ENCODE measurements at regions not wholly inside any gene's neighbourhood (a gene's known extent, or its start where the extent isn't known, plus 50 kb on each side); places are given as distances from the start of the nearest gene placed in this dataset.
A peak's percentile ranks its signal among the peaks of the same experiment; 100 is the strongest.

- H3K27ac ChIP-seq: peak overlapping the region; percentile 72 to 84 (median 76)
- WGBS, 2 donors: 58 to 59% methylated on average over 1 of the region's 1 CpG
- H3K27me3 ChIP-seq: no peaks in the 10 kb centered on the region
Measured at GRCh38 chr4:174135530-174135929, 147.9 kb downstream of the FBXO8 start.

GRCh38 chr4:174134361-174134760 is 149.1 kb downstream of the FBXO8 start:
- peak overlapping the region; percentile 7 to 37 (median 20) for H3K4me3 ChIP-seq
- 91 to 93% methylated on average over 2 of the region's 2 CpGs for WGBS, 2 donors

More at GRCh38 chr4:174135530-174135929, 147.9 kb downstream of the FBXO8 start:
- intact Hi-C loops (cut with DNase I): no loop called here
- Histone ChIP-seq H3K4me1 (peaks cover 0 to 57% (median 25%) of the 10 kb centered on the region in 4 donors), H3K36me3 (no peaks in the 10 kb centered on the region), H3K9me3 (no peaks in the 10 kb centered on the region), H3K4me3 (peak overlapping the region; percentile 7 to 38 (median 28))
- DNase-seq: no peak
- TF ChIP-seq, protein P1, sequence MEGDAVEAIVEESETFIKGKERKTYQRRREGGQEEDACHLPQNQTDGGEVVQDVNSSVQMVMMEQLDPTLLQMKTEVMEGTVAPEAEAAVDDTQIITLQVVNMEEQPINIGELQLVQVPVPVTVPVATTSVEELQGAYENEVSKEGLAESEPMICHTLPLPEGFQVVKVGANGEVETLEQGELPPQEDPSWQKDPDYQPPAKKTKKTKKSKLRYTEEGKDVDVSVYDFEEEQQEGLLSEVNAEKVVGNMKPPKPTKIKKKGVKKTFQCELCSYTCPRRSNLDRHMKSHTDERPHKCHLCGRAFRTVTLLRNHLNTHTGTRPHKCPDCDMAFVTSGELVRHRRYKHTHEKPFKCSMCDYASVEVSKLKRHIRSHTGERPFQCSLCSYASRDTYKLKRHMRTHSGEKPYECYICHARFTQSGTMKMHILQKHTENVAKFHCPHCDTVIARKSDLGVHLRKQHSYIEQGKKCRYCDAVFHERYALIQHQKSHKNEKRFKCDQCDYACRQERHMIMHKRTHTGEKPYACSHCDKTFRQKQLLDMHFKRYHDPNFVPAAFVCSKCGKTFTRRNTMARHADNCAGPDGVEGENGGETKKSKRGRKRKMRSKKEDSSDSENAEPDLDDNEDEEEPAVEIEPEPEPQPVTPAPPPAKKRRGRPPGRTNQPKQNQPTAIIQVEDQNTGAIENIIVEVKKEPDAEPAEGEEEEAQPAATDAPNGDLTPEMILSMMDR (IDR thresholded peaks at IDR 0.05): no peak
- TF ChIP-seq EP300 (IDR thresholded peaks at IDR 0.05) (no peak), POLR2AphosphoS5 (IDR thresholded peaks at IDR 0.05) (no peak), POLR2A (IDR thresholded peaks at IDR 0.05) (no peak)

GRCh38 chr4:174133551-174133950 is 149.9 kb downstream of the FBXO8 start:
- Histone ChIP-seq H3K36me3 (no peaks in the 10 kb centered on the region), H3K4me1 (peaks cover 0 to 53% (median 25%) of the 10 kb centered on the region in 4 donors), H3K4me3 (no peak overlapping the region), H3K27me3 (no peaks in the 10 kb centered on the region), H3K27ac (peak overlapping the region in 3 of 4 donors; percentile 75 to 84 (median 77)), H3K9me3 (no peaks in the 10 kb centered on the region)
- TF ChIP-seq POLR2A (IDR thresholded peaks at IDR 0.05) (no peak), POLR2AphosphoS5 (IDR thresholded peaks at IDR 0.05) (no peak), EP300 (IDR thresholded peaks at IDR 0.05) (no peak)
- TF ChIP-seq, protein P1 (IDR thresholded peaks at IDR 0.05): no peak
- intact Hi-C loops (cut with DNase I): no loop called here
- DNase-seq: no peak
- WGBS, 2 donors: 6 to 38% methylated on average over 1 of the region's 1 CpG

More at GRCh38 chr4:174134361-174134760, 149.1 kb downstream of the FBXO8 start:
- no peaks in the 10 kb centered on the region for H3K27me3 ChIP-seq
- no peak for DNase-seq
- intact Hi-C loops (cut with DNase I): no loop called here
- TF ChIP-seq EP300 (IDR thresholded peaks at IDR 0.05) (no peak), POLR2A (IDR thresholded peaks at IDR 0.05) (no peak), POLR2AphosphoS5 (IDR thresholded peaks at IDR 0.05) (no peak)
- TF ChIP-seq, protein P1 (IDR thresholded peaks at IDR 0.05): no peak
- H3K27ac ChIP-seq: peak overlapping the region; percentile 33 to 84 (median 76)
- H3K9me3 ChIP-seq: no peaks in the 10 kb centered on the region
- H3K36me3 ChIP-seq: no peaks in the 10 kb centered on the region
- H3K4me1 ChIP-seq: peaks cover 0 to 56% (median 25%) of the 10 kb centered on the region in 4 donors

DNA sequence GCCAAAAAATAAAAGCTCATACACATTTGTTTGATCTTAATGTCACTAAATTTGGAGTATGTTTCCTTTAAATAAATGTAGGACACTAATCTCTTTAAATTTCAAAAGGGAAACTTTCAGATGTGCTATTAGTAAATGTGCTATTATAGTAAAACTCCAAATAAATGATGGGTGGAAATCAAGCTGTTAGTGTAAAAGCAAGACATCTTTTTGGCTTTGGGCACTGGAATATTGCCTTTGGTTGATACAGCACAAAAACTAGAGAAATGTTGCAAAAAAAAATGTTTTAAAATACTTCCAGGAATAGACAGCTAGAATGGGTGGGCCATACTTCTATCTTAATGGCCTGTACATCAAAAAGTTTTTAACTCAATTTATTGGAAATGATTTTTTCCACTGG is 151.6 kb downstream of the FBXO8 start:
- DNase-seq: no peak
- no peaks in the 10 kb centered on the region for H3K9me3 ChIP-seq
- H3K4me1 ChIP-seq: peaks cover 0 to 37% (median 25%) of the 10 kb centered on the region in 4 donors
- intact Hi-C loops (cut with DNase I): no loop called here
- H3K36me3 ChIP-seq: no peaks in the 10 kb centered on the region
- H3K27me3 ChIP-seq: no peaks in the 10 kb centered on the region
- H3K4me3 ChIP-seq: no peak overlapping the region
- H3K27ac ChIP-seq: no peak overlapping the region
- TF ChIP-seq EP300 (IDR thresholded peaks at IDR 0.05) (no peak), POLR2AphosphoS5 (IDR thresholded peaks at IDR 0.05) (no peak), POLR2A (IDR thresholded peaks at IDR 0.05) (no peak)
- TF ChIP-seq, protein P1 (IDR thresholded peaks at IDR 0.05): no peak

- H3K4me1 ChIP-seq: peaks cover 0 to 44% (median 32%) of the 10 kb centered on the region in 4 donors
- no peaks in the 10 kb centered on the region for H3K9me3 ChIP-seq
- DNase-seq: no peak
- no peaks in the 10 kb centered on the region for H3K36me3 ChIP-seq
- 67 to 70% methylated on average over 1 of the region's 1 CpG for WGBS, 2 donors
- no peak overlapping the region for H3K4me3 ChIP-seq
- H3K27me3 ChIP-seq: no peaks in the 10 kb centered on the region
- TF ChIP-seq POLR2AphosphoS5 (IDR thresholded peaks at IDR 0.05): peak in 2 of 4 donors; percentile 32 to 37
- TF ChIP-seq, protein P1 (IDR thresholded peaks at IDR 0.05): no peak
- TF ChIP-seq POLR2A (IDR thresholded peaks at IDR 0.05): no peak
- TF ChIP-seq EP300 (IDR thresholded peaks at IDR 0.05): no peak
- intact Hi-C loops (cut with DNase I): loop anchor here (5.0 kb wide), 2 partner anchors 125 to 185 kb away; no protein-coding TSS in a partner anchor
- H3K27ac ChIP-seq: peak overlapping the region; percentile 71 to 82 (median 75)
Measured at GRCh38 chr4:174122705-174123104, 160.8 kb downstream of the FBXO8 start.
